ENCODE measurements at regions not wholly inside any gene's neighbourhood (a gene's known extent, or its start where the extent isn't known, plus 50 kb on each side); places are given as distances from the start of the nearest gene placed in this dataset.

DNA sequence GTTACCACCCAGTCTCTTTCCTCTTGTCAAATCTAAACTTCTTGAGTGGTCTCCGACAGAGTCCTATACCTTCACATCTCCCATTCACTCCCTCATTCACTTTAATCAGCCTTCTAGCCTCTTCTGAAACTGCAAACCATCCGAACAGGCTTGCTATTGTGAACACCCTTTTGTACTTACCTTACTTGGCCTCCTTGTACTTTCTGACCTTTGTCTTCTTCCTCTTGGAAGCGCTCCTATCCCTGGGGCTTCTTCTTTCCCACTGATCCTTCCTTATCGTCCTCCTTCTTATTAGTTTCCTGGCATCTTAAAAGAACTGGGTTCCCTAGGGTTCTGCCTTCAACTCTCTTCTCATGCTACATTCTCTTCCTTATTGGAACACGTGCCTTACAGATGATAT is 76.9 kb upstream of the HIF1A start:
- TF ChIP-seq, protein P1, sequence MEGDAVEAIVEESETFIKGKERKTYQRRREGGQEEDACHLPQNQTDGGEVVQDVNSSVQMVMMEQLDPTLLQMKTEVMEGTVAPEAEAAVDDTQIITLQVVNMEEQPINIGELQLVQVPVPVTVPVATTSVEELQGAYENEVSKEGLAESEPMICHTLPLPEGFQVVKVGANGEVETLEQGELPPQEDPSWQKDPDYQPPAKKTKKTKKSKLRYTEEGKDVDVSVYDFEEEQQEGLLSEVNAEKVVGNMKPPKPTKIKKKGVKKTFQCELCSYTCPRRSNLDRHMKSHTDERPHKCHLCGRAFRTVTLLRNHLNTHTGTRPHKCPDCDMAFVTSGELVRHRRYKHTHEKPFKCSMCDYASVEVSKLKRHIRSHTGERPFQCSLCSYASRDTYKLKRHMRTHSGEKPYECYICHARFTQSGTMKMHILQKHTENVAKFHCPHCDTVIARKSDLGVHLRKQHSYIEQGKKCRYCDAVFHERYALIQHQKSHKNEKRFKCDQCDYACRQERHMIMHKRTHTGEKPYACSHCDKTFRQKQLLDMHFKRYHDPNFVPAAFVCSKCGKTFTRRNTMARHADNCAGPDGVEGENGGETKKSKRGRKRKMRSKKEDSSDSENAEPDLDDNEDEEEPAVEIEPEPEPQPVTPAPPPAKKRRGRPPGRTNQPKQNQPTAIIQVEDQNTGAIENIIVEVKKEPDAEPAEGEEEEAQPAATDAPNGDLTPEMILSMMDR (conservative IDR thresholded peaks at IDR 0.05; ENCODE audit: low read depth in 2 of 2), result no peak
- TF ChIP-seq POLR2AphosphoS5 (IDR thresholded peaks at IDR 0.05; ENCODE audit: low read depth) (no peak), EZH2phosphoT487 (IDR thresholded peaks at IDR 0.05; ENCODE audit: unreplicated experiment) (no peak), ZNF114 (CRISPR knock-in tag; IDR thresholded peaks at IDR 0.05) (no peak), EZH2 (IDR thresholded peaks at IDR 0.05; ENCODE audit: low read depth, unreplicated experiment) (no peak), CREB1 (CRISPR knock-in tag; IDR thresholded peaks at IDR 0.05; ENCODE audit: low read depth) (no peak), STAT1 (IDR thresholded peaks at IDR 0.05; ENCODE audit: unreplicated experiment) (no peak), JUNB (IDR thresholded peaks at IDR 0.05; ENCODE audit: unreplicated experiment) (no peak), NANOG (IDR thresholded peaks at IDR 0.05; ENCODE audit: borderline replicate concordance) (no peak), ZNF331 (CRISPR knock-in tag; IDR thresholded peaks at IDR 0.05; ENCODE audit: low read depth) (no peak)
- TF ChIP-seq, protein P2, sequence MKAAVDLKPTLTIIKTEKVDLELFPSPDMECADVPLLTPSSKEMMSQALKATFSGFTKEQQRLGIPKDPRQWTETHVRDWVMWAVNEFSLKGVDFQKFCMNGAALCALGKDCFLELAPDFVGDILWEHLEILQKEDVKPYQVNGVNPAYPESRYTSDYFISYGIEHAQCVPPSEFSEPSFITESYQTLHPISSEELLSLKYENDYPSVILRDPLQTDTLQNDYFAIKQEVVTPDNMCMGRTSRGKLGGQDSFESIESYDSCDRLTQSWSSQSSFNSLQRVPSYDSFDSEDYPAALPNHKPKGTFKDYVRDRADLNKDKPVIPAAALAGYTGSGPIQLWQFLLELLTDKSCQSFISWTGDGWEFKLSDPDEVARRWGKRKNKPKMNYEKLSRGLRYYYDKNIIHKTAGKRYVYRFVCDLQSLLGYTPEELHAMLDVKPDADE (IDR thresholded peaks at IDR 0.05), result no peak
- TF ChIP-seq, protein P3, sequence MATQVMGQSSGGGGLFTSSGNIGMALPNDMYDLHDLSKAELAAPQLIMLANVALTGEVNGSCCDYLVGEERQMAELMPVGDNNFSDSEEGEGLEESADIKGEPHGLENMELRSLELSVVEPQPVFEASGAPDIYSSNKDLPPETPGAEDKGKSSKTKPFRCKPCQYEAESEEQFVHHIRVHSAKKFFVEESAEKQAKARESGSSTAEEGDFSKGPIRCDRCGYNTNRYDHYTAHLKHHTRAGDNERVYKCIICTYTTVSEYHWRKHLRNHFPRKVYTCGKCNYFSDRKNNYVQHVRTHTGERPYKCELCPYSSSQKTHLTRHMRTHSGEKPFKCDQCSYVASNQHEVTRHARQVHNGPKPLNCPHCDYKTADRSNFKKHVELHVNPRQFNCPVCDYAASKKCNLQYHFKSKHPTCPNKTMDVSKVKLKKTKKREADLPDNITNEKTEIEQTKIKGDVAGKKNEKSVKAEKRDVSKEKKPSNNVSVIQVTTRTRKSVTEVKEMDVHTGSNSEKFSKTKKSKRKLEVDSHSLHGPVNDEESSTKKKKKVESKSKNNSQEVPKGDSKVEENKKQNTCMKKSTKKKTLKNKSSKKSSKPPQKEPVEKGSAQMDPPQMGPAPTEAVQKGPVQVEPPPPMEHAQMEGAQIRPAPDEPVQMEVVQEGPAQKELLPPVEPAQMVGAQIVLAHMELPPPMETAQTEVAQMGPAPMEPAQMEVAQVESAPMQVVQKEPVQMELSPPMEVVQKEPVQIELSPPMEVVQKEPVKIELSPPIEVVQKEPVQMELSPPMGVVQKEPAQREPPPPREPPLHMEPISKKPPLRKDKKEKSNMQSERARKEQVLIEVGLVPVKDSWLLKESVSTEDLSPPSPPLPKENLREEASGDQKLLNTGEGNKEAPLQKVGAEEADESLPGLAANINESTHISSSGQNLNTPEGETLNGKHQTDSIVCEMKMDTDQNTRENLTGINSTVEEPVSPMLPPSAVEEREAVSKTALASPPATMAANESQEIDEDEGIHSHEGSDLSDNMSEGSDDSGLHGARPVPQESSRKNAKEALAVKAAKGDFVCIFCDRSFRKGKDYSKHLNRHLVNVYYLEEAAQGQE (IDR thresholded peaks at IDR 0.05; ENCODE audit: unreplicated experiment), result no peak
